HEK293 (cell line): ENCODE measurements at regions not wholly inside any gene's neighbourhood (a gene's known extent, or its start where the extent isn't known, plus 50 kb on each side); places are given as distances from the start of the nearest gene placed in this dataset.

ENCODE experiments used
- CTCF ChIA-PET: fragments of 350-600 bp; formaldehyde crosslinking; extraction: SDS; loops from one replicate; lab custom pipeline; 2021; ENCODE audit warnings: antibody characterized with exemption; lab: Yijun Ruan, JAX
- POLR2A ChIA-PET: fragments of 300-600 bp; formaldehyde crosslinking; extraction: SDS; loops from one replicate; lab custom pipeline; 2020; ENCODE audit warnings: antibody characterized with exemption, inconsistent platforms; lab: Yijun Ruan, JAX
- H3K27ac ChIP-seq: fragments of 200-500 bp; sonication (Bioruptor generic); 2 replicates; pipeline ENCODE4 v1.5.1; 2014; ENCODE audit warnings: low read depth, low read length, control low read depth, inconsistent platforms; ENCODE audit errors: extremely low read depth
- H3K36me3 ChIP-seq, 2 experiments: fragments of 200-500 bp in 1 of 2; sonication (Bioruptor generic) in 1 of 2; 1 replicate in 1 of 2; 2 replicates in 1 of 2; pipeline ENCODE4 v1.5.1; 2014 to 2017; ENCODE audit warnings: inconsistent platforms in 2 of 2, low read length in 2 of 2; ENCODE audit not compliant: control insufficient read depth in 2 of 2, insufficient read depth in 1 of 2
- H3K4me1 ChIP-seq: fragments of 200-500 bp; sonication (Bioruptor generic); 2 replicates; pipeline ENCODE4 v1.5.1; 2014; ENCODE audit warnings: mild to moderate bottlenecking, low read length, inconsistent platforms; ENCODE audit not compliant: control insufficient read depth, insufficient read depth
- H3K4me3 ChIP-seq: 2 replicates; pipeline ENCODE4 v1.5.1; 2011; ENCODE audit warnings: low read depth, mild to moderate bottlenecking, control low read depth, low read length, moderate library complexity
- H3K9me3 ChIP-seq: fragments of 200-500 bp; sonication (Bioruptor generic); 2 replicates; pipeline ENCODE4 v1.5.1; 2014; ENCODE audit warnings: low read depth, low read length, inconsistent platforms; ENCODE audit not compliant: control insufficient read depth, insufficient read depth
- FEZF1 ChIP-seq: fragments of 450-650 bp; formaldehyde crosslinking; IDR thresholded peaks from 2 replicates; pipeline ENCODE4 v1.5.1; 2016; ENCODE audit warnings: missing biosample characterization, missing genetic modification characterization
- HOXA7 ChIP-seq: sonication (generic); formaldehyde crosslinking; IDR thresholded peaks from 2 replicates; pipeline ENCODE4 v1.8.1; 2022; ENCODE audit warnings: missing genetic modification reagents, borderline replicate concordance
- MYNN ChIP-seq: fragments of 450-650 bp; formaldehyde crosslinking; IDR thresholded peaks from 2 replicates; pipeline ENCODE4 v1.5.1; 2016; ENCODE audit warnings: missing biosample characterization, missing genetic modification characterization, borderline replicate concordance
- SCRT1 ChIP-seq: fragments of 450-650 bp; formaldehyde crosslinking; IDR thresholded peaks from 2 replicates; pipeline ENCODE4 v1.5.1; 2016; ENCODE audit warnings: missing biosample characterization, missing genetic modification characterization, borderline replicate concordance
- SCRT2 ChIP-seq: fragments of 450-650 bp; formaldehyde crosslinking; IDR thresholded peaks from 2 replicates; pipeline ENCODE4 v1.5.1; 2016; ENCODE audit warnings: missing biosample characterization, missing genetic modification characterization
- SP3 ChIP-seq: fragments of 450-650 bp; formaldehyde crosslinking; IDR thresholded peaks from 2 replicates; pipeline ENCODE4 v1.5.1; 2016; ENCODE audit warnings: missing biosample characterization, missing genetic modification characterization
- SP7 ChIP-seq: fragments of 450-650 bp; formaldehyde crosslinking; IDR thresholded peaks from 2 replicates; pipeline ENCODE4 v1.5.1; 2016; ENCODE audit warnings: missing biosample characterization, missing genetic modification characterization
- TCF7L2 ChIP-seq: IDR thresholded peaks from 2 replicates; pipeline ENCODE4 v1.6.1; 2011; ENCODE audit warnings: low read depth, mild to moderate bottlenecking, inconsistent platforms, low read length, moderate library complexity, borderline replicate concordance
- TRIM28 ChIP-seq: IDR thresholded peaks from 2 replicates; pipeline ENCODE4 v1.6.1; 2011; ENCODE audit warnings: low read length, control low read depth, borderline replicate concordance
- ZBTB10 ChIP-seq: fragments of 450-650 bp; formaldehyde crosslinking; IDR thresholded peaks from 2 replicates; pipeline ENCODE4 v1.5.1; 2016; ENCODE audit warnings: missing biosample characterization, missing genetic modification characterization
- ZBTB17 ChIP-seq: fragments of 450-650 bp; formaldehyde crosslinking; IDR thresholded peaks from 2 replicates; pipeline ENCODE4 v1.5.1; 2016; ENCODE audit warnings: missing biosample characterization, missing genetic modification characterization
- ZEB2 ChIP-seq: fragments of 450-650 bp; formaldehyde crosslinking; IDR thresholded peaks from 2 replicates; pipeline ENCODE4 v1.5.1; 2016; ENCODE audit warnings: missing biosample characterization, missing genetic modification characterization
- ZIC2 ChIP-seq: fragments of 450-650 bp; formaldehyde crosslinking; IDR thresholded peaks from 2 replicates; pipeline ENCODE4 v1.5.1; 2016; ENCODE audit warnings: missing biosample characterization, missing genetic modification characterization
- ZNF121 ChIP-seq: fragments of 450-650 bp; formaldehyde crosslinking; IDR thresholded peaks from 2 replicates; pipeline ENCODE4 v1.5.1; 2016; ENCODE audit warnings: missing biosample characterization, missing genetic modification characterization
- ZNF174 ChIP-seq: fragments of 450-650 bp; formaldehyde crosslinking; IDR thresholded peaks from 2 replicates; pipeline ENCODE4 v1.5.0; 2017; ENCODE audit warnings: missing biosample characterization, mild to moderate bottlenecking, missing genetic modification characterization
- ZNF366 ChIP-seq: fragments of 450-650 bp; formaldehyde crosslinking; conservative IDR thresholded peaks from 2 replicates; pipeline ENCODE4 v1.5.1; 2016; ENCODE audit warnings: missing biosample characterization, missing genetic modification characterization
- ZNF449 ChIP-seq: fragments of 450-650 bp; formaldehyde crosslinking; IDR thresholded peaks from 2 replicates; pipeline ENCODE4 v1.5.1; 2017; ENCODE audit warnings: missing biosample characterization, mild to moderate bottlenecking, missing genetic modification characterization, moderate library complexity
- ZNF521 ChIP-seq: fragments of 450-650 bp; formaldehyde crosslinking; IDR thresholded peaks from 2 replicates; pipeline ENCODE4 v1.5.1; 2017; ENCODE audit warnings: missing biosample characterization, mild to moderate bottlenecking, missing genetic modification characterization
- ZNF529 ChIP-seq: fragments of 450-650 bp; formaldehyde crosslinking; IDR thresholded peaks from 2 replicates; pipeline ENCODE4 v1.5.1; 2017; ENCODE audit warnings: missing genetic modification characterization, missing biosample characterization; ENCODE audit not compliant: insufficient replicate concordance
- ZNF544 ChIP-seq: fragments of 450-650 bp; formaldehyde crosslinking; IDR thresholded peaks from 2 replicates; pipeline ENCODE4 v1.5.0; 2017; ENCODE audit warnings: missing biosample characterization, missing genetic modification characterization
- ZNF596 ChIP-seq: fragments of 450-650 bp; IDR thresholded peaks from 2 replicates; pipeline ENCODE4 v1.5.0; 2018; ENCODE audit warnings: missing biosample characterization, mild to moderate bottlenecking, missing genetic modification characterization, moderate library complexity
- ZNF600 ChIP-seq: fragments of 450-650 bp; formaldehyde crosslinking; IDR thresholded peaks from 2 replicates; pipeline ENCODE4 v1.5.1; 2016; ENCODE audit warnings: missing biosample characterization, missing genetic modification characterization
- TF ChIP-seq, protein P1 (sequence below): fragments of 450-650 bp; formaldehyde crosslinking; IDR thresholded peaks from 2 replicates; pipeline ENCODE4 v1.5.0; 2017; ENCODE audit warnings: missing biosample characterization, missing genetic modification characterization, borderline replicate concordance
- TF ChIP-seq, protein P2 (sequence below): fragments of 450-650 bp; formaldehyde crosslinking; IDR thresholded peaks from 2 replicates; pipeline ENCODE4 v1.5.1; 2016; ENCODE audit warnings: missing biosample characterization, missing genetic modification characterization

DNA sequence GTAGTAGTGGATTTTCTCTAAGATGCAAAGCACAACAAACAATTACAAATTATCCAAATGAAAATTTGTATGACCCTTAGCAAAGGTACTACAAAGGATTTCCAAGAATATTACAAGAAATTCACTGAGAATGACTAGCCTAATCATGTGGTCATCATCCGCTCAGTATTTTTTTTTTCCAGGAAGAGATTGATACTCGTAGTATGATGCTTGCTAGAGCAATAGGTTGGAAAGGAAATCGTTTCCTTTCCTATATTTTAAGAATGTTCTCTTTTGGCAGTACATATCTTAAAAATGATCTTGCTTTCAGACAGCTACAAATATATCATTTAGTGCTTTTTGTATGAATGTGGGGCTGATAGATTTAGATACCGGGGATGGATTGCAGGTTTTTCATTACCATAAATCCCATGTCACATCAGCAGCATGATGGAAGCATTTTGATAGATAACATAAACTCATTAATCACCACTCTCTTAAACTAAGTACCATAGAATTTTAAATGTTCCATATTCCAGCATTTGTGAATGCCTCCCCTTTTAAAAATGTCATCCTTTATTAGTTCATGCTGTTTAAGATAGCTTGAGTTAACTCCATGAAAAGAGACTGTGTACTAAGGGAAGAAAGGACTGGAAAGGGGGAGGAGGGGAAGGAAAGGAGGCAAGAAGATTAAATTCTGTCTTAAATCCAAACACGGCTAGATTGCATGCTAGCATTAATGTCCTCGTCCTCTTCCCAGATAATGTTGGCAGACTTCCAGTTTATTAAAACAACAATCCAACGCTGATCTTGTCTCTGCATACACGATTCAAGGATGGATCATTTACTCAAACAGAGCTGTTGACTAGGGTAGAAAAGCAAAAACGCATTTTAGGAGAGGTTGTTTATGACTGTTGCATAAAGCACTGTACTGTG, 311.7 kb upstream of the ZNF608 start (continued):
- TF ChIP-seq, protein P1, sequence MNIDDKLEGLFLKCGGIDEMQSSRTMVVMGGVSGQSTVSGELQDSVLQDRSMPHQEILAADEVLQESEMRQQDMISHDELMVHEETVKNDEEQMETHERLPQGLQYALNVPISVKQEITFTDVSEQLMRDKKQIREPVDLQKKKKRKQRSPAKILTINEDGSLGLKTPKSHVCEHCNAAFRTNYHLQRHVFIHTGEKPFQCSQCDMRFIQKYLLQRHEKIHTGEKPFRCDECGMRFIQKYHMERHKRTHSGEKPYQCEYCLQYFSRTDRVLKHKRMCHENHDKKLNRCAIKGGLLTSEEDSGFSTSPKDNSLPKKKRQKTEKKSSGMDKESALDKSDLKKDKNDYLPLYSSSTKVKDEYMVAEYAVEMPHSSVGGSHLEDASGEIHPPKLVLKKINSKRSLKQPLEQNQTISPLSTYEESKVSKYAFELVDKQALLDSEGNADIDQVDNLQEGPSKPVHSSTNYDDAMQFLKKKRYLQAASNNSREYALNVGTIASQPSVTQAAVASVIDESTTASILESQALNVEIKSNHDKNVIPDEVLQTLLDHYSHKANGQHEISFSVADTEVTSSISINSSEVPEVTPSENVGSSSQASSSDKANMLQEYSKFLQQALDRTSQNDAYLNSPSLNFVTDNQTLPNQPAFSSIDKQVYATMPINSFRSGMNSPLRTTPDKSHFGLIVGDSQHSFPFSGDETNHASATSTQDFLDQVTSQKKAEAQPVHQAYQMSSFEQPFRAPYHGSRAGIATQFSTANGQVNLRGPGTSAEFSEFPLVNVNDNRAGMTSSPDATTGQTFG (tag by site-specific recombination): no peak
- no peak for TF ChIP-seq HOXA7 (CRISPR knock-in tag)
- no peak for TF ChIP-seq SCRT2 (tag by site-specific recombination)
- TF ChIP-seq ZNF121 (tag by site-specific recombination): no peak
- TF ChIP-seq ZNF600 (tag by site-specific recombination): no peak
- no peak for TF ChIP-seq SCRT1 (tag by site-specific recombination)
- TF ChIP-seq ZNF544: no peak
- no peak for TF ChIP-seq ZNF174 (tag by site-specific recombination)
- no peak for TF ChIP-seq ZNF529 (tag by site-specific recombination)
- no peak for TF ChIP-seq SP3 (tag by site-specific recombination)

DNA sequence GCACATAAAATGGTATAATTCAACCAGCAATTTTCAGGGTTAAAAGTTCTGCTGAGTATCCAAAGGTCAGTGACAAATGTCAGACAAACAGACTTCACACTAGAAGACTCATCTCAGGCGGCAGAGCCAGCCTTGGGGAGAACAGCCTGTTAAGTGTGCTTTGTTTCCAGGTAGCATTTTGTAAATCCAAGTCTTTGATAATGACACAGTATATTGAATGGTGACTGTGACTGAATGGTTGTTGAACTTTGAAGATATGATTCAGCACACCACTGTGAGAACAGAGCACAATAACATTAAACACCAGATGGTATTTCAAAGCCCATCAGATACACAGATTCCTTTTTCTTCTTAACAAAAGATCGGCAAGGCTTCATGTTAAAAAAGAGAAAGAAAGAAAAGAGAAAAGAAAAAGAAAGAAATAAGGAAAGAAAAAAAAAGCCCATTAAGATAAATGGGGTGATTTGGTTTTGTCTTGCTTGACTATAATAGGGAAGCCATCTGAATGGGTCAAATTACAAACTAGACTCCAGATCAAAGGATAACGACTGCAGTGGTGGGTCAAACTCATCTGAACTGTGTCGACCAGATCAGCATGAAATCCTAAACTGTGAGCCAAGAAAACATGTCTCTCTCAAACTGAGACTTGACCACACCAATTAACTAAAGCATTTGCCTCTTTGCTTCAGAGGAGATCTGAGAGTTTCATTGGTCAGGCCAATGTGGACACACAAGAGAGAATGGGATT, 313.0 kb upstream of the ZNF608 start:
- H3K27ac ChIP-seq: peak overlapping the region; percentile 20
- H3K4me1 ChIP-seq: peaks cover 28% of the 10 kb centered on the region
- no peak overlapping the region for H3K4me3 ChIP-seq
- H3K36me3 ChIP-seq: no peaks in the 10 kb centered on the region
- H3K9me3 ChIP-seq: no peaks in the 10 kb centered on the region
- ChIA-PET POLR2A (no interaction called here), CTCF (no interaction called here)
- TF ChIP-seq, protein P2, sequence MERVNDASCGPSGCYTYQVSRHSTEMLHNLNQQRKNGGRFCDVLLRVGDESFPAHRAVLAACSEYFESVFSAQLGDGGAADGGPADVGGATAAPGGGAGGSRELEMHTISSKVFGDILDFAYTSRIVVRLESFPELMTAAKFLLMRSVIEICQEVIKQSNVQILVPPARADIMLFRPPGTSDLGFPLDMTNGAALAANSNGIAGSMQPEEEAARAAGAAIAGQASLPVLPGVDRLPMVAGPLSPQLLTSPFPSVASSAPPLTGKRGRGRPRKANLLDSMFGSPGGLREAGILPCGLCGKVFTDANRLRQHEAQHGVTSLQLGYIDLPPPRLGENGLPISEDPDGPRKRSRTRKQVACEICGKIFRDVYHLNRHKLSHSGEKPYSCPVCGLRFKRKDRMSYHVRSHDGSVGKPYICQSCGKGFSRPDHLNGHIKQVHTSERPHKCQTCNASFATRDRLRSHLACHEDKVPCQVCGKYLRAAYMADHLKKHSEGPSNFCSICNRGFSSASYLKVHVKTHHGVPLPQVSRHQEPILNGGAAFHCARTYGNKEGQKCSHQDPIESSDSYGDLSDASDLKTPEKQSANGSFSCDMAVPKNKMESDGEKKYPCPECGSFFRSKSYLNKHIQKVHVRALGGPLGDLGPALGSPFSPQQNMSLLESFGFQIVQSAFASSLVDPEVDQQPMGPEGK (tag by site-specific recombination): no peak
- no peak for TF ChIP-seq ZBTB10 (tag by site-specific recombination)
- peak; percentile 36; the same call in 1 of the 2 replicates for TF ChIP-seq ZNF596
- TF ChIP-seq TRIM28: 0 out of 2 replicates have a peak, but pooled peaks have one; percentile 27
- TF ChIP-seq ZIC2 (tag by site-specific recombination): peak; percentile 38; the same call in 1 of the 2 replicates
- TF ChIP-seq ZNF366 (tag by site-specific recombination): peak; percentile 62
- TF ChIP-seq SP7: 0 out of 2 replicates have a peak, but pooled peaks have one; percentile 15
- TF ChIP-seq TCF7L2: peak; percentile 72; the same call in 1 of the 2 replicates
- peak; percentile 71 for TF ChIP-seq FEZF1 (tag by site-specific recombination)
- TF ChIP-seq ZEB2: peak; percentile 50
- no peak for TF ChIP-seq ZNF521 (tag by site-specific recombination)
- peak; percentile 72 for TF ChIP-seq ZNF600 (tag by site-specific recombination)
- no peak for TF ChIP-seq MYNN (tag by site-specific recombination)
- peak; percentile 33; the same call in 1 of the 2 replicates for TF ChIP-seq ZBTB17
- TF ChIP-seq ZNF449 (tag by site-specific recombination): no peak
